Epithelial cell of proximal tubule (primary cell): ENCODE measurements at regions not wholly inside any gene's neighbourhood (a gene's known extent, or its start where the extent isn't known, plus 50 kb on each side); places are given as distances from the start of the nearest gene placed in this dataset.

ENCODE experiments used
- DNase-seq: peaks from one replicate; pipeline ENCODE4 v3.0.0-alpha.2; 2011; ENCODE audit warnings: low read depth
- H3K4me3 ChIP-seq: 2 replicates; pipeline ENCODE4 v1.5.1; 2011; ENCODE audit warnings: low read depth, mild to moderate bottlenecking, low read length
- TF ChIP-seq, protein P1 (sequence below): conservative IDR thresholded peaks from 2 replicates; pipeline ENCODE4 v1.5.1; 2012; ENCODE audit warnings: low read depth, mild to moderate bottlenecking, low read length

GRCh38 chr3:148460686-148461085 lies 237.0 kb upstream of the AGTR1 start:
- TF ChIP-seq, protein P1, sequence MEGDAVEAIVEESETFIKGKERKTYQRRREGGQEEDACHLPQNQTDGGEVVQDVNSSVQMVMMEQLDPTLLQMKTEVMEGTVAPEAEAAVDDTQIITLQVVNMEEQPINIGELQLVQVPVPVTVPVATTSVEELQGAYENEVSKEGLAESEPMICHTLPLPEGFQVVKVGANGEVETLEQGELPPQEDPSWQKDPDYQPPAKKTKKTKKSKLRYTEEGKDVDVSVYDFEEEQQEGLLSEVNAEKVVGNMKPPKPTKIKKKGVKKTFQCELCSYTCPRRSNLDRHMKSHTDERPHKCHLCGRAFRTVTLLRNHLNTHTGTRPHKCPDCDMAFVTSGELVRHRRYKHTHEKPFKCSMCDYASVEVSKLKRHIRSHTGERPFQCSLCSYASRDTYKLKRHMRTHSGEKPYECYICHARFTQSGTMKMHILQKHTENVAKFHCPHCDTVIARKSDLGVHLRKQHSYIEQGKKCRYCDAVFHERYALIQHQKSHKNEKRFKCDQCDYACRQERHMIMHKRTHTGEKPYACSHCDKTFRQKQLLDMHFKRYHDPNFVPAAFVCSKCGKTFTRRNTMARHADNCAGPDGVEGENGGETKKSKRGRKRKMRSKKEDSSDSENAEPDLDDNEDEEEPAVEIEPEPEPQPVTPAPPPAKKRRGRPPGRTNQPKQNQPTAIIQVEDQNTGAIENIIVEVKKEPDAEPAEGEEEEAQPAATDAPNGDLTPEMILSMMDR = no peak
- no peak for DNase-seq
- H3K4me3 ChIP-seq = no peak overlapping the region

GRCh38 chr3:148464246-148464645 lies 233.5 kb upstream of the AGTR1 start:
- H3K4me3 ChIP-seq = no peak overlapping the region
- TF ChIP-seq, protein P1 = no peak
- DNase-seq = no peak

GRCh38 chr3:148466143-148466542 lies 231.6 kb upstream of the AGTR1 start:
- TF ChIP-seq, protein P1 = no peak
- peak; percentile 19 for DNase-seq
- H3K4me3 ChIP-seq = no peak overlapping the region

DNA sequence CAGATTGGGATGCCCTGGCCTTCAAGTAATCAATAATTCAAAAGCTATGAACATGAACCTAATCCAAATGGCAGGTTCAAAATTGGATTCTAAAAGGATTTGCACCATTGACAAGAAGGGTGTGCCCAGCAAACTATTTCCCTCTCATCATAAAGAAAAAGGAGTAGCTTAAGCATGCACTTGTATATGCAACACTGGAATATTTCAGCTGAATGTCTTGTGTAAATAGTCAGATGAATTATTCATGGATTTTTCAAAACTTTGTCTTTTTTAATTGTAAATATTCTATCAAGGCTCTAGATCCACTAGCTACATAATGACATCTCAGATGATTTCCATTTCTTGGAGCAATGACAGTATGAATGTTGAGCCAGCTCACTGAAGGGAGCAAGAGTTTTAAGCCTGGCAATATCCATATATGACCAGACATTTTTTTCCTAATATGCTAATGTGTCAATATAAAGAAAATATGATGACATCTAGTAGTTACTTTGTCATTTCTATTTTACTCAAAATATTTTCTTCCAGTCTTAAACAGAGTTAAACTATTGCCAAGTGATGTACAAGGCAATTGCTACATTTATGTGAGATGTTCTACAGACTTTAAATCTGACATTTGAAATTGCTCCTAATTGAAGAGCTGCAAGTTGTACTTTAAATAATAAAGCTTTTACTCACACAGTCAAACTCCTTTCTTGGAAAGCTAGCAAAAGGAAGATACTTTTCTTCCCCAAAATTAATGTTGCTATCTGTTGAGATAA lies 230.5 kb upstream of the AGTR1 start:
- no peak for DNase-seq
- TF ChIP-seq, protein P1 = no peak

DNA sequence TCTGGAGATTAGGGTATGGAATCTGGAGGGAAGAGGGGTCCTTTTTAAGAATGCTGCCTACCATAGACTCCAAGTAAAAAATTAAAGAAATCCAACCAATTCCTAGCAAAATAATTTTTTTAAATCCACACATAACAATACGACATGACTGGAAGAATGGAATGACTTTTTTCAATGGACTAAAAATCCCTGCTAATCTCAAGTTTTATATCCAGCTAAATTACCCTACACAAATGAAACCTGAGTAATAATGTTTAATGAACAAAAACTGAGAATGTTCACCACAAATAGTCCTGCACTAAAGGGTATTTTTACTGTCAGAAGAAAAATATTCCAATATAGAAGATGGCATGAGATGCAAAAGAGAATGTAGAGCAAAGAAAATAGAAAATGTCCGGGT lies 220.3 kb upstream of the AGTR1 start:
- no peak overlapping the region for H3K4me3 ChIP-seq
- TF ChIP-seq, protein P1 = no peak
- DNase-seq = no peak

More for the DNA sequence above, 230.5 kb upstream of the AGTR1 start:
- no peak overlapping the region for H3K4me3 ChIP-seq

GRCh38 chr3:148493631-148494030 lies 204.1 kb upstream of the AGTR1 start:
- no peak overlapping the region for H3K4me3 ChIP-seq
- TF ChIP-seq, protein P1 = no peak
- no peak for DNase-seq

DNA sequence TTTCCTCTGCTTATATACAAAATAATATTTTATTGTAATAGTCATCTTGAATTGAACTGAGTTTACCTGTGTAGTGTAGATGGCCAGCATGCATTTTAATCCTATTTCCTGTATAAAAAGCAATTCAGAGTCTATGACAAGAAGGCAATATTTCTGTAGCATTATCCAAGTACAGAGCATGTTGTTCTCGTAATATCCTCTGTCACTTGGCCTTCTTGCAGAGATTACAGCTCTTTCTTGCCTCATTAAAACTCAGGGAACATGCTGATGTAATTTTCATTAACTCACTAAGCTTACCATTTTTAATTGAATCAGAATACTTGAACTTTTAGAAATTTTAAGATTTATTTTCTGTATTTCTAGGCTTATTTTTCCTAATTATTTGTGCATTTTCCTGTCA lies 203.3 kb upstream of the AGTR1 start:
- DNase-seq = no peak
- TF ChIP-seq, protein P1 = no peak
- no peak overlapping the region for H3K4me3 ChIP-seq
